Neuronal stem cell (in vitro differentiated cells): ENCODE measurements at regions not wholly inside any gene's neighbourhood (a gene's known extent, or its start where the extent isn't known, plus 50 kb on each side); places are given as distances from the start of the nearest gene placed in this dataset.

Experiments
- DNase-seq: peaks from one replicate; pipeline ENCODE4 v3.0.0-alpha.2; 2013; ENCODE audit warnings: low spot score
- H2AFZ ChIP-seq: one replicate; pipeline ENCODE4 v1.6.1; 2013; ENCODE audit warnings: mild to moderate bottlenecking, low read length, inconsistent platforms
- H2AK5ac ChIP-seq: 2 replicates; pipeline ENCODE4 v1.6.1; 2013; ENCODE audit warnings: low read depth, mild to moderate bottlenecking, inconsistent platforms, low read length, moderate library complexity, mixed read lengths
- H2BK120ac ChIP-seq: 2 replicates; pipeline ENCODE4 v1.6.1; 2013; ENCODE audit warnings: low read depth, mild to moderate bottlenecking, inconsistent platforms, low read length, moderate library complexity, mixed read lengths
- H2BK12ac ChIP-seq: one replicate; pipeline ENCODE4 v1.6.1; 2013; ENCODE audit warnings: low read length, inconsistent platforms
- H2BK15ac ChIP-seq: 2 replicates; pipeline ENCODE4 v1.6.1; 2013; ENCODE audit warnings: mild to moderate bottlenecking, low read length, inconsistent platforms, mixed read lengths
- H2BK5ac ChIP-seq: one replicate; pipeline ENCODE4 v1.6.1; 2013; ENCODE audit warnings: inconsistent platforms, mild to moderate bottlenecking, low read length, moderate library complexity
- H3K14ac ChIP-seq: one replicate; pipeline ENCODE4 v1.6.1; 2013; ENCODE audit warnings: low read length, inconsistent platforms
- H3K18ac ChIP-seq: 2 replicates; pipeline ENCODE4 v1.6.1; 2013; ENCODE audit warnings: low read length, inconsistent platforms
- H3K23ac ChIP-seq: 2 replicates; pipeline ENCODE4 v1.6.1; 2013; ENCODE audit warnings: low read depth, mild to moderate bottlenecking, mixed read lengths, low read length, inconsistent platforms; ENCODE audit not compliant: poor library complexity
- H3K27ac ChIP-seq: replicated peaks from 3 replicates; pipeline ENCODE4 v1.5.1; 2013; ENCODE audit warnings: low read length, inconsistent platforms
- H3K27me3 ChIP-seq, 3 experiments: 2 replicates each; pipeline ENCODE4 v1.6.1; 2013; ENCODE audit warnings: low read length in 3 of 3, mild to moderate bottlenecking in 2 of 3, inconsistent platforms in 1 of 3, low read depth in 1 of 3, mixed read lengths in 1 of 3, moderate library complexity in 1 of 3; ENCODE audit not compliant: control insufficient read depth in 3 of 3, insufficient read depth in 3 of 3
- H3K36me3 ChIP-seq, 2 donors: replicated peaks in 1 of 2; 2 replicates each; pipeline ENCODE4 v1.6.1; 2013; ENCODE audit warnings: low read length in 2 of 2; ENCODE audit not compliant: control insufficient read depth in 2 of 2, insufficient read depth in 2 of 2
- H3K4ac ChIP-seq: 2 replicates; pipeline ENCODE4 v1.6.1; 2013; ENCODE audit warnings: inconsistent platforms, mild to moderate bottlenecking, low read length, moderate library complexity
- H3K4me1 ChIP-seq, 2 donors: 1 replicate in 1 of 2; 2 replicates in 1 of 2; pipeline ENCODE4 v1.6.1; 2013; ENCODE audit warnings: low read length in 2 of 2, low read depth in 1 of 2; ENCODE audit not compliant: control insufficient read depth in 2 of 2, insufficient read depth in 1 of 2
- H3K4me2 ChIP-seq: one replicate; pipeline ENCODE4 v1.6.1; 2013; ENCODE audit warnings: mild to moderate bottlenecking, low read length, inconsistent platforms; ENCODE audit not compliant: insufficient read depth, poor library complexity, severe bottlenecking
- H3K4me3 ChIP-seq, 2 donors: 2 replicates each; pipeline ENCODE4 v1.5.1; 2013; ENCODE audit warnings: low read length in 2 of 2, mild to moderate bottlenecking in 2 of 2, inconsistent platforms in 1 of 2, moderate library complexity in 1 of 2
- H3K79me1 ChIP-seq: one replicate; pipeline ENCODE4 v1.6.1; 2013; ENCODE audit warnings: low read depth, mild to moderate bottlenecking, inconsistent platforms, low read length, moderate library complexity
- H3K9ac ChIP-seq: one replicate; pipeline ENCODE4 v1.6.1; 2013; ENCODE audit warnings: mild to moderate bottlenecking, low read depth, low read length, inconsistent platforms; ENCODE audit not compliant: poor library complexity
- H3K9me3 ChIP-seq, 2 donors: replicated peaks in 1 of 2; 2 replicates each; pipeline versions ENCODE3 to v1.6.1; 2013; ENCODE audit warnings: low read length in 2 of 2, mild to moderate bottlenecking in 2 of 2, inconsistent platforms in 1 of 2, low read depth in 1 of 2, mixed read lengths in 1 of 2, moderate library complexity in 1 of 2; ENCODE audit not compliant: control insufficient read depth in 2 of 2, insufficient read depth in 1 of 2
- H4K8ac ChIP-seq: one replicate; pipeline ENCODE4 v1.6.1; 2013; ENCODE audit warnings: low read depth, mild to moderate bottlenecking, inconsistent platforms, low read length, moderate library complexity
- H4K91ac ChIP-seq: one replicate; pipeline ENCODE4 v1.6.1; 2013; ENCODE audit warnings: low read length, low read depth, mild to moderate bottlenecking, inconsistent platforms; ENCODE audit not compliant: poor library complexity
- WGBS, 2 donors: extraction: QIAGEN DNeasy Blood & Tissue Kit; methylation state at CpG; one replicate each; pipeline ENCODE4 v1.1.7; 2013; ENCODE audit warnings: missing lambda C conversion rate in 2 of 2, mixed read lengths in 1 of 2; ENCODE audit not compliant: insufficient read length in 2 of 2, insufficient replicate concordance in 1 of 2; ENCODE audit errors: extremely low coverage in 2 of 2; 5-methylcytosine and 5-hydroxymethylcytosine counted together

DNA sequence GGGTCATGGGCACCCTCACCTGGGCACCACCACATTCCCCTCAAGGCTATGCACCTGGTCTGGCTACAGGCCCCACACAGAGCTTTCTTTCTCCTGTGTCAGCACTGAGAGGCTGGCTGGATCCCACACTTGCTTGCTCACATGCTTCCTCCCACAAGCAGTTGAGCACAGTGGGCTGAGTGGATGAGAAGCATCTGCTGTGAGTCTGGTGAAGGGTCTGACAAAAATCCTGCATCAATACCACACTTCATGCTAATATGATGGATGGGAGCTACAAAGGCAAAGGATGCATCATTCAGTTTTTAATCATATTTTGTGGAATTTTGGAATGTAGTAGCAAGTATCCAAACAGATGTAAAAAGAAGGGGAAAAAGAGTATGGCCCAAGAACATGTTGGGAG, 830.8 kb upstream of the PTPRD start:
- H3K4me1 ChIP-seq, result no peaks in the 10 kb centered on the region
- no peak overlapping the region for H2BK5ac ChIP-seq
- no peak overlapping the region for H4K8ac ChIP-seq
- no peak overlapping the region for H2BK120ac ChIP-seq
- no peak overlapping the region for H2BK12ac ChIP-seq
- no peaks in the 10 kb centered on the region for H3K36me3 ChIP-seq
- H2BK15ac ChIP-seq, result no peak overlapping the region
- no peak overlapping the region for H4K91ac ChIP-seq
- H3K18ac ChIP-seq, result no peak overlapping the region
- no peaks in the 10 kb centered on the region for H3K79me1 ChIP-seq
- H3K14ac ChIP-seq, result no peak overlapping the region
- no peak overlapping the region for H2AK5ac ChIP-seq
- no peak for DNase-seq
- no peak overlapping the region for H3K23ac ChIP-seq
- H3K4ac ChIP-seq, result no peak overlapping the region
- no peak overlapping the region for H3K4me3 ChIP-seq
- H3K4me2 ChIP-seq, result no peak overlapping the region
- no peak overlapping the region for H3K27ac ChIP-seq
- no peaks in the 10 kb centered on the region for H3K9me3 ChIP-seq
- H3K27me3 ChIP-seq, result no peaks in the 10 kb centered on the region
- H2AFZ ChIP-seq, result no peak overlapping the region
- no peak overlapping the region for H3K9ac ChIP-seq

DNA sequence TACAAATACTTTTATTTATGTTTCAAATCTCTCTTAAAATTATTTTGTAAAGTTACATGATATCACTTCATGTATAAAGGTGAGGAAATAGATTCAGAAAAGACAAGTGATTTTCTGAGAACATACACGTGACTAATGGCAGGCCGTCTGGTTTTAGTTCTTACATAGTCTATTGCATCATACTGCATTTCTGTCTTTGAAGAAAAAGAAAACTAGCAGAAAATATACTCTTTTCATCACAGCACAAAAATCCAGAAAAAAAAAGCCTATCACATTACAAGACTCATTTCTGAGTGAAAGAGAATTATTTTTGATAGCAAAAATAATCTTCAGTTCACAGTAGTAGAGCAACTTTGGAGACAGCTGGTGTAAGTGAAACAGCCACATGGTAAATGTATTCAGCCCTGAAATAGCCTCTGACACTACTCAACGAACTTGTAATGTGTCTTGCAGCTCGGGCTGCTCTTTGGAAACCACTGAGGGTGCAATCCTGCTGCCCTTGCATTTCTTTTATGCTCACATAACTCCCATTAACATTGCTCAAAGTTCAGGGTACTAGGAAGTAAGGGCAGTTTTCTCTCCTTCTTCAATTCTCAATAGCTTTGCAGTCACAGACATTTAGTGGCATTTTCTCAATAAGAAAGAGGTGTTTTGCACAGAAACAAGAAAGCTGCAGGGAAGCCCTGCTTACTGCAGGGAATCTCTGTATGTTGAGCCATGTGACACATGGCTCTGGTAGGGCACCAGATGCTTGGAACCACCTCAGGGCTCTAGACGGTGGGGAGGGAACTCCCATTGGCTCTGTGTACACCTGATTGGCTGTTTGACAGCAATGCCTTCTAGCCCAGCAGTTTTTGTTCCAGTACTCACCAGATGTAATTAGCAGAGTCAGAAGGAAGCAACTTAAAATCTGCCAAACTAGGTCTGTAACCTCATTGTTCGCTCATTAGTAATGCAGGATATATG, 845.3 kb upstream of the PTPRD start:
- H2BK15ac ChIP-seq, result no peak overlapping the region
- no peak overlapping the region for H3K4me3 ChIP-seq
- H2AFZ ChIP-seq, result peak overlapping the region; percentile 82

DNA sequence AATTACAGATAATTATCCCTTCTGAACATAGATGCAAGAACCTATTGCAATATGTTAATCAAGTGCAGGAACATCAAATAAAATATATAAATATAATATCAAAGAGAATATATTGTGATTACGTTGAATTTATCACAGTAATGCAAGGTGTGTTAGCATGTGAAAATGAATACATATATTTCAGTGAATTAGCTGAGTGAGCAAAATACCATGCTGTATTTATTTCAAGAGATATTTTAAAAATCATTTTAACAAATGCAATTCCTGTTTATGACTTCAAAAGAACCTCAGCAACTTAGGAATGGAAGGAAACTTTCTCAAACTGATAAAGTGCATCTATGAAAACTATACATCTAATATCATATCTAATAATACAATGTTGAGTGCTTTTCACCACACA, 856.9 kb upstream of the PTPRD start:
- Histone ChIP-seq H3K4me2 (no peak overlapping the region), H2BK12ac (no peak overlapping the region), H2BK120ac (no peak overlapping the region), H2AFZ (no peak overlapping the region), H3K27me3 (no peaks in the 10 kb centered on the region), H3K36me3 (no peaks in the 10 kb centered on the region), H4K91ac (no peak overlapping the region), H2BK15ac (no peak overlapping the region), H3K79me1 (no peaks in the 10 kb centered on the region), H3K4ac (no peak overlapping the region), H3K23ac (no peak overlapping the region), H3K14ac (no peak overlapping the region), H3K9ac (no peak overlapping the region), H3K4me1 (no peaks in the 10 kb centered on the region), H3K27ac (no peak overlapping the region), H3K18ac (no peak overlapping the region), H3K4me3 (no peak overlapping the region), H3K9me3 (no peaks in the 10 kb centered on the region), H2AK5ac (no peak overlapping the region), H4K8ac (no peak overlapping the region), H2BK5ac (no peak overlapping the region)
- WGBS, 2 donors, result no CpG with 5 or more reads among the region's 1 CpG
- DNase-seq, result no peak

More for the DNA sequence above, 845.3 kb upstream of the PTPRD start:
- H4K8ac ChIP-seq, result no peak overlapping the region
- no CpG with 5 or more reads among the region's 6 CpGs for WGBS, 2 donors
- no peaks in the 10 kb centered on the region for H3K9me3 ChIP-seq
- no peak overlapping the region for H3K9ac ChIP-seq
- H4K91ac ChIP-seq, result no peak overlapping the region
- H2BK5ac ChIP-seq, result no peak overlapping the region
- no peak overlapping the region for H2AK5ac ChIP-seq
- H3K4ac ChIP-seq, result no peak overlapping the region
- H2BK120ac ChIP-seq, result no peak overlapping the region
- H2BK12ac ChIP-seq, result no peak overlapping the region
- no peaks in the 10 kb centered on the region for H3K27me3 ChIP-seq
- no peak overlapping the region for H3K27ac ChIP-seq
- DNase-seq, result peak; percentile 17
- no peaks in the 10 kb centered on the region for H3K79me1 ChIP-seq
- H3K18ac ChIP-seq, result no peak overlapping the region
- no peaks in the 10 kb centered on the region for H3K36me3 ChIP-seq
- no peak overlapping the region for H3K14ac ChIP-seq
- no peak overlapping the region for H3K23ac ChIP-seq
- H3K4me1 ChIP-seq, result peaks cover 0 to 4% of the 10 kb centered on the region in 2 donors
- H3K4me2 ChIP-seq, result no peak overlapping the region

DNA sequence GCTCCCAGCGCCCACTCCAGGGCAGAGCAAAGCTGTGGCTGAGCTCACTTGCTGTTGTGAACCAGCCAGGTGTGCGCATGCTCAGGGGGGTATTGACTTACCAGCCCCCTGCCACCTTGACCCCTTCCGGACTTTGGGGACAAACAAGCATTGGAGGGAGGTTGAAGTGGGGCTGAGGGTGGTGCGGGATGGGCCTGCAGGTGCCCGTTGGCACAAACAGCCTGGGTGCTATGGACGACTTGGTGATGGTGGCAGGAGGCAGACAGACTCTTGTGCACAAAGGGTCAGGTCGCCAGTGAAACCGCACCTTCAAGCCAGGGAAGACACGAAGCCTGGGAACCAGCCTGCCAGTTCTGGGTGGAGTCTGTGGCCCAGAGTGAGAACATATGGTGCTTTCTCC, 858.5 kb upstream of the PTPRD start:
- Histone ChIP-seq H3K4me3 (no peak overlapping the region), H3K23ac (no peak overlapping the region), H2AFZ (peak overlapping the region; percentile 7), H3K4ac (peak overlapping the region; percentile 98), H3K14ac (peak overlapping the region; percentile 71), H3K9ac (no peak overlapping the region), H3K4me2 (no peak overlapping the region), H3K79me1 (no peaks in the 10 kb centered on the region), H2BK120ac (no peak overlapping the region), H3K27me3 (no peaks in the 10 kb centered on the region), H2BK15ac (no peak overlapping the region), H4K91ac (no peak overlapping the region), H2AK5ac (no peak overlapping the region), H3K27ac (no peak overlapping the region), H3K18ac (peak overlapping the region; percentile 38), H3K36me3 (no peaks in the 10 kb centered on the region), H2BK12ac (no peak overlapping the region), H4K8ac (peak overlapping the region; percentile 65), H3K4me1 (no peaks in the 10 kb centered on the region), H2BK5ac (no peak overlapping the region), H3K9me3 (no peaks in the 10 kb centered on the region)
- WGBS, 2 donors, result no CpG with 5 or more reads among the region's 9 CpGs
- DNase-seq, result no peak
